ENCODE measurements at regions not wholly inside any gene's neighbourhood (a gene's known extent, or its start where the extent isn't known, plus 50 kb on each side); places are given as distances from the start of the nearest gene placed in this dataset.
"Not testable (repeated sequence)": the region's sequence is repeated elsewhere in the genome, so short reads cannot be mapped to it uniquely, and the experiment has no call there.

DNA sequence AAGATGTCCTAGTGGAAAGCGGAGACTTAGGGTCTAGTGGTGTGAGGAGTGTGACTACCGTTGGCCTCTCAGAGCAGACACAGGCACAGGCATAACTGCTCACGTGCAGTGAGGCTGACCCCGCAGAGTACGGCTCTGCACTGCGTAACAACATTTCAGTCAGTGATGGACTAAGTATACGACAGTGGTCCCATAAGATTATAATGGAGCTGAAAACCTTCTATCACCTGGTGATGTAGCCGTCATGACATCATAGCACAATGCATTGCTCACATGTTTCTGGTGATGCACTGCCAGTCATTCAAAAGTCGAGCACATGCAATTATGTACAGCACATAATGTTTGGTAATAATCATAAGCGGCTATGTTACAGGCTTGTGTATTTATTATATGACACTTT, 179.6 kb downstream of the VAPA start:
- no peaks in the 10 kb centered on the region for H3K27me3 ChIP-seq (ENCODE audit: control insufficient read depth in 3 of 3, insufficient read depth in 3 of 3, low read length in 3 of 3)

DNA sequence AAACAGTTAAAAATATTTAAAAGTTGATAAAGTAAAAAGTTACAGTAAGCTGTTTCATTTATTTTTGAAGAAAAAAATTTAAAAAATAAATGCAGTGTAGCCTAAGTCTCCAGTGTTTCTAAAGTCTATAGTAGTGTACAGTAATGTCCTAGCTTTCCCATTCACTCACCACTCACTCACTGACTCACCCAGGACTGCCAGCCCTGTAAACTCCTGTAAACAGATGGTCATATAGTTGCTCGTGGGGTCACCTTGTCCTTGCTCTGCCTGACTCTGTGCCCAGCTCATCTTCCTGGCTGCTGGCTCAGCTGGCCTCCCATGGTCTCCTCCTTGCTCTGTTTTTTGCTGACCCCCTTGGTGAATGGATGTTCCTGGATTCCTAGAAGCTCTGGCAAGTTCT, 180.3 kb downstream of the VAPA start:
- no peaks in the 10 kb centered on the region for H3K36me3 ChIP-seq (ENCODE audit: control insufficient read depth in 3 of 3, insufficient read depth in 3 of 3, low read length in 3 of 3)
- H3K27ac ChIP-seq (ENCODE audit: low read depth, low read length), result no peak overlapping the region
- no peaks in the 10 kb centered on the region for H3K9me3 ChIP-seq (ENCODE audit: control insufficient read depth in 3 of 3, low read length in 3 of 3)
- H3K27me3 ChIP-seq (ENCODE audit: control insufficient read depth in 3 of 3, insufficient read depth in 3 of 3, low read length in 3 of 3), result no peaks in the 10 kb centered on the region
- no peaks in the 10 kb centered on the region for H3K4me1 ChIP-seq (ENCODE audit: control insufficient read depth in 3 of 3, insufficient read depth in 3 of 3, low read length in 3 of 3)
- no peak overlapping the region for H3K4me3 ChIP-seq (ENCODE audit: low read length in 3 of 3)
- H3K9ac ChIP-seq (ENCODE audit: low read depth in 1 of 3, low read length in 3 of 3), result no peak overlapping the region

More for the DNA sequence above, 179.6 kb downstream of the VAPA start:
- Histone ChIP-seq H3K4me1 (ENCODE audit: control insufficient read depth in 3 of 3, insufficient read depth in 3 of 3, low read length in 3 of 3) (no peaks in the 10 kb centered on the region), H3K4me3 (ENCODE audit: low read length in 3 of 3) (no peak overlapping the region), H3K27ac (ENCODE audit: low read depth, low read length) (no peak overlapping the region), H3K9ac (ENCODE audit: low read depth in 1 of 3, low read length in 3 of 3) (no peak overlapping the region), H3K36me3 (ENCODE audit: control insufficient read depth in 3 of 3, insufficient read depth in 3 of 3, low read length in 3 of 3) (no peaks in the 10 kb centered on the region), H3K9me3 (ENCODE audit: control insufficient read depth in 3 of 3, low read length in 3 of 3) (no peaks in the 10 kb centered on the region)

DNA sequence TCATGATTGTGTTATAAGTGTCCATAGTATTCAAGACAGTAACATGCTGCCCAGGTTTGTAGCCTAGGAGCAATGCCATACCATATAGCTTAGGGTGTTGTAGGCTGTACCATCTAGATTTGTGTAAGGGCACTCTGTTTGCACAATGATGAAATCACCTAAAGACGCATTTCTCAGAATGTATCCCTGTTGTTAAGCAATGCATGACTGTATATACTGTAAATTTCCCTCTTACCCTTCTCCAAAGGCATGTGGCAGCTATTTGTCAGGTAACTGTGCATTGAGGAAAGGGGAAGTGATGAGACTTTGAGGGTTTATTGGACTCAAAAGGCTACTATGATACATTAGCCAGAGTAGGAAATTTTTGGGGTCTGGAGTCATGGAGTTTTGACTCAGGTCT, 180.8 kb downstream of the VAPA start:
- no peaks in the 10 kb centered on the region for H3K9me3 ChIP-seq (ENCODE audit: control insufficient read depth in 3 of 3, low read length in 3 of 3)
- H3K9ac ChIP-seq (ENCODE audit: low read depth in 1 of 3, low read length in 3 of 3), result no peak overlapping the region
- no peaks in the 10 kb centered on the region for H3K27me3 ChIP-seq (ENCODE audit: control insufficient read depth in 3 of 3, insufficient read depth in 3 of 3, low read length in 3 of 3)
- no peaks in the 10 kb centered on the region for H3K36me3 ChIP-seq (ENCODE audit: control insufficient read depth in 3 of 3, insufficient read depth in 3 of 3, low read length in 3 of 3)
- H3K27ac ChIP-seq (ENCODE audit: low read depth, low read length), result no peak overlapping the region
- H3K4me3 ChIP-seq (ENCODE audit: low read length in 3 of 3), result no peak overlapping the region
- H3K4me1 ChIP-seq (ENCODE audit: control insufficient read depth in 3 of 3, insufficient read depth in 3 of 3, low read length in 3 of 3), result no peaks in the 10 kb centered on the region

DNA sequence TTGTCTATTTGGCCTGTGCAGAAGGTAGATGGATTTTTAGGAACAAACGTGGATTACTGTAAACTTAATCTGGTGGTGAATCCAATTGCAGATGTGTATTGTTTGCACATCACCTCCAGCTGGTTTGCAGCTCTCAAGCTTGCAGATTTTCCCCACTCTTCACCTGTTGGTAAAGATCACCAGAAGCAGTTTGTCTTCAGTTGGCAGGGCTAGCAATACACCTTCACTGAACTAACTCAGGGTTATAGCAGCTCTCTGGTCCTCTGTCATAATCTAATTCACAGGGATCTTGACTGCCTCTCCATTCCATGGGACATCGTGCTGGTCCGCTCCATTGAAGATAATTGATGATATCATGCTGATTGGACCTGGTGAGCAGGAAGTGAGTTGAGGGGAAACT, 181.5 kb downstream of the VAPA start:
- Histone ChIP-seq H3K4me3 (ENCODE audit: low read length in 3 of 3) (no peak overlapping the region), H3K9me3 (ENCODE audit: control insufficient read depth in 3 of 3, low read length in 3 of 3) (no peaks in the 10 kb centered on the region), H3K36me3 (ENCODE audit: control insufficient read depth in 3 of 3, insufficient read depth in 3 of 3, low read length in 3 of 3) (no peaks in the 10 kb centered on the region), H3K27me3 (ENCODE audit: control insufficient read depth in 3 of 3, insufficient read depth in 3 of 3, low read length in 3 of 3) (no peaks in the 10 kb centered on the region), H3K4me1 (ENCODE audit: control insufficient read depth in 3 of 3, insufficient read depth in 3 of 3, low read length in 3 of 3) (no peaks in the 10 kb centered on the region), H3K27ac (ENCODE audit: low read depth, low read length) (no peak overlapping the region), H3K9ac (ENCODE audit: low read depth in 1 of 3, low read length in 3 of 3) (no peak overlapping the region)

- no peaks in the 10 kb centered on the region for H3K9me3 ChIP-seq (ENCODE audit: control insufficient read depth in 3 of 3, low read length in 3 of 3)
- no peak overlapping the region for H3K4me3 ChIP-seq (ENCODE audit: low read length in 3 of 3)
- H3K9ac ChIP-seq (ENCODE audit: low read depth in 1 of 3, low read length in 3 of 3), result no peak overlapping the region
- peaks cover 2 to 12% (median 4%) of the 10 kb centered on the region in 3 donors for H3K4me1 ChIP-seq (ENCODE audit: control insufficient read depth in 3 of 3, insufficient read depth in 3 of 3, low read length in 3 of 3)
- H3K36me3 ChIP-seq (ENCODE audit: control insufficient read depth in 3 of 3, insufficient read depth in 3 of 3, low read length in 3 of 3), result no peaks in the 10 kb centered on the region
- no peak overlapping the region for H3K27ac ChIP-seq (ENCODE audit: low read depth, low read length)
- H3K27me3 ChIP-seq (ENCODE audit: control insufficient read depth in 3 of 3, insufficient read depth in 3 of 3, low read length in 3 of 3), result no peaks in the 10 kb centered on the region
Observed at GRCh38 chr18:10099539-10100140, 185.8 kb downstream of the VAPA start.

DNA sequence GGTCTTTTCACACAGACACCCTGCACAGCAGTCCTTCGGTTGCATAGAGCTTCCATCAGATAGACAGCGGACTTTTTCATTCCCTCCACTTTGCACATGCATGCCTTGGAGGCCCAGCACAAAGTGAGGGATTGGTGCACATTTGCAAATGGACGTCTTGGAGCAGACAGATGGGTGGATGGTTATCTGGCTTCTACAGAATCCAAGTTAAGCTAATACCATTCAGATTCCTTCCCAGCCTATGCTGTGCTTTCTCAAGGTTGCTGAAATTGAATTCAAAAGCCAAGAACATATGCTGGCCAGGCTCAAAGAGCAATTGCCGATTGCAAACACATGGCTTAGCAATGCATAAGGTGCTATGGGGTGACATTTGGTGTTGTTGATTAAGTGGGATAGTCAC, 186.4 kb downstream of the VAPA start:
- H3K4me3 ChIP-seq (ENCODE audit: low read length in 3 of 3), result no peak overlapping the region
- no peaks in the 10 kb centered on the region for H3K36me3 ChIP-seq (ENCODE audit: control insufficient read depth in 3 of 3, insufficient read depth in 3 of 3, low read length in 3 of 3)
- no peaks in the 10 kb centered on the region for H3K9me3 ChIP-seq (ENCODE audit: control insufficient read depth in 3 of 3, low read length in 3 of 3)
- no peaks in the 10 kb centered on the region for H3K27me3 ChIP-seq (ENCODE audit: control insufficient read depth in 3 of 3, insufficient read depth in 3 of 3, low read length in 3 of 3)
- H3K4me1 ChIP-seq (ENCODE audit: control insufficient read depth in 3 of 3, insufficient read depth in 3 of 3, low read length in 3 of 3), result peaks cover 2 to 12% (median 4%) of the 10 kb centered on the region in 3 donors
- no peak overlapping the region for H3K9ac ChIP-seq (ENCODE audit: low read depth in 1 of 3, low read length in 3 of 3)
- no peak overlapping the region for H3K27ac ChIP-seq (ENCODE audit: low read depth, low read length)

- Histone ChIP-seq H3K9ac (ENCODE audit: low read depth in 1 of 3, low read length in 3 of 3) (no peak overlapping the region), H3K9me3 (ENCODE audit: control insufficient read depth in 3 of 3, low read length in 3 of 3) (no peaks in the 10 kb centered on the region), H3K4me3 (ENCODE audit: low read length in 3 of 3) (no peak overlapping the region), H3K27me3 (ENCODE audit: control insufficient read depth in 3 of 3, insufficient read depth in 3 of 3, low read length in 3 of 3) (no peaks in the 10 kb centered on the region), H3K27ac (ENCODE audit: low read depth, low read length) (no peak overlapping the region), H3K36me3 (ENCODE audit: control insufficient read depth in 3 of 3, insufficient read depth in 3 of 3, low read length in 3 of 3) (no peaks in the 10 kb centered on the region), H3K4me1 (ENCODE audit: control insufficient read depth in 3 of 3, insufficient read depth in 3 of 3, low read length in 3 of 3) (peaks cover 2 to 12% (median 4%) of the 10 kb centered on the region in 3 donors)
Observed at GRCh38 chr18:10100941-10101701, 187.3 kb downstream of the VAPA start.

DNA sequence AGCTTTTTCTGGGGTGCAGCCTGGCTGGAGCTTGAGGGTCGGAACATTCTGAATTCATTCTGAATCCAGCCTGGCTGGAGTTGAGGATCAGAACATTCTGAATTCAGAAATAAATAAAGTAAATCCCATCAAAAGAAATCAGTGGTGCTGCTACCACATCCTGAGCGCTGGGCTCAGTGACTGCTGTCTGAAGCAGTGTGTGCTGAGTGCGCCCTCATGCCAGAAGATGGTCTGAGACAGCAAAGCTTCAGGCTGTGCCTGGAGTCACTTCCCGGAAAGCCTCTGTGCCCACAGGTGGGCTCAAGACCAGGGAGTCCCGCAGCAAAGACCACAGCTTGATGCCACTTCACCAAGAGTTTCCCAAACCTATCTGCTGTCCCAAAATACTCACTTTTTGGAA, 187.9 kb downstream of the VAPA start:
- Histone ChIP-seq H3K9ac (ENCODE audit: low read depth in 1 of 3, low read length in 3 of 3) (no peak overlapping the region), H3K27me3 (ENCODE audit: control insufficient read depth in 3 of 3, insufficient read depth in 3 of 3, low read length in 3 of 3) (no peaks in the 10 kb centered on the region), H3K9me3 (ENCODE audit: control insufficient read depth in 3 of 3, low read length in 3 of 3) (no peaks in the 10 kb centered on the region), H3K36me3 (ENCODE audit: control insufficient read depth in 3 of 3, insufficient read depth in 3 of 3, low read length in 3 of 3) (no peaks in the 10 kb centered on the region), H3K4me1 (ENCODE audit: control insufficient read depth in 3 of 3, insufficient read depth in 3 of 3, low read length in 3 of 3) (peaks cover 2 to 12% (median 4%) of the 10 kb centered on the region in 3 donors), H3K27ac (ENCODE audit: low read depth, low read length) (no peak overlapping the region), H3K4me3 (ENCODE audit: low read length in 3 of 3) (no peak overlapping the region)

GRCh38 chr18:10105118-10105517, 191.3 kb downstream of the VAPA start:
- not testable (repeated sequence) for H3K27me3 ChIP-seq (ENCODE audit: control insufficient read depth in 3 of 3, insufficient read depth in 3 of 3, low read length in 3 of 3); H3K27ac ChIP-seq (ENCODE audit: low read depth, low read length); H3K9ac ChIP-seq (ENCODE audit: low read depth in 1 of 3, low read length in 3 of 3); H3K9me3 ChIP-seq (ENCODE audit: control insufficient read depth in 3 of 3, low read length in 3 of 3); H3K36me3 ChIP-seq (ENCODE audit: control insufficient read depth in 3 of 3, insufficient read depth in 3 of 3, low read length in 3 of 3); H3K4me3 ChIP-seq (ENCODE audit: low read length in 3 of 3)
- H3K4me1 ChIP-seq (ENCODE audit: control insufficient read depth in 3 of 3, insufficient read depth in 3 of 3, low read length in 3 of 3), result peaks cover 2 to 12% (median 4%) of the 10 kb centered on the region in 3 donors

DNA sequence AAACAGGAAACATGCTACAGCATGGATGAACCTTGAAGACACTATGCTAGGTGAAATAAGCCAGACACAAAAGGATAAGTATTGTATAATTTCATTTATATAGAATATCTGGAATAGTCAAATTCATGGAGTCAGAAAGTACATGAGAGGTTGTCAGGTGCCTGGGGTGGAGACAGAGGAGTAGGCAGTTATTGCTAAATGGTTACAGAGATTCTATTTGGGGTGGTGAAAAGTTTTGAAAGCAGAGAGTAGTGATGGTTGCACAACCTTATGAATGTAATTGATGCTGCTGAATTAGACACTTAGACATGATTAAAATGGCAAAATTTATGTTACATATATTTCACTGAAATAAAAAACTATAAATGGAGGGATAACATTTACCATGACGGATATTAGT, 197.4 kb downstream of the VAPA start:
- no peaks in the 10 kb centered on the region for H3K4me1 ChIP-seq (ENCODE audit: control insufficient read depth in 3 of 3, insufficient read depth in 3 of 3, low read length in 3 of 3)
- H3K4me3 ChIP-seq (ENCODE audit: low read length in 3 of 3), result no peak overlapping the region
- no peak overlapping the region for H3K9ac ChIP-seq (ENCODE audit: low read depth in 1 of 3, low read length in 3 of 3)
- H3K27ac ChIP-seq (ENCODE audit: low read depth, low read length), result no peak overlapping the region
- no peaks in the 10 kb centered on the region for H3K36me3 ChIP-seq (ENCODE audit: control insufficient read depth in 3 of 3, insufficient read depth in 3 of 3, low read length in 3 of 3)
- no peaks in the 10 kb centered on the region for H3K9me3 ChIP-seq (ENCODE audit: control insufficient read depth in 3 of 3, low read length in 3 of 3)
- no peaks in the 10 kb centered on the region for H3K27me3 ChIP-seq (ENCODE audit: control insufficient read depth in 3 of 3, insufficient read depth in 3 of 3, low read length in 3 of 3)

All from skeletal muscle tissue (tissue), 3 donors.